ENCODE measurements at regions not wholly inside any gene's neighbourhood (a gene's known extent, or its start where the extent isn't known, plus 50 kb on each side); places are given as distances from the start of the nearest gene placed in this dataset.
"Not testable (repeated sequence)": the region's sequence is repeated elsewhere in the genome, so short reads cannot be mapped to it uniquely, and the experiment has no call there.

DNA sequence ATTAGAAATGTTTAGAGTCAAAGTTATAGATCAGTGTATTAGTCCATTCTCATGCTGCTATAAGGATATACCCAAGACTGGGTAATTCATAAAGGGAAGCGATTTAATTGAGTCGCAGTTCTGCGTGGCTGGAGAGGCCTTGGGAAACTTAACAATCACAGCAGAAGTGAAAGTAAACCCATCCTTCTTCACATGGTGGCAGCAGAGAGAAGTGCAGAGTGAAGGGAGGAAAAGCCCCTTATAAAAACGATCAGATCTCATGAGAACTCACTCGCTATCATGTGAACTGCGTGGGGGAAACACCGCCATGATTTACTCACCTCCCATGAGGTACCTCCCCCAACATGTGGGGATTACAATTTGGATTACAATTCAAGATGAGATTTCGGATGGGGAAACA lies 871.5 kb downstream of the DIPK2A start:
- no peak overlapping the region for H3K27ac ChIP-seq (ENCODE audit: low read length)
- H3K27me3 ChIP-seq (ENCODE audit: insufficient read depth, low read depth, low read length): no peaks in the 10 kb centered on the region
- H3K9ac ChIP-seq (ENCODE audit: low read length): no peak overlapping the region
- H3F3A ChIP-seq (ENCODE audit: insufficient read depth, low read length, poor library complexity, severe bottlenecking): no peaks in the 10 kb centered on the region
- H3K9me2 ChIP-seq (ENCODE audit: insufficient read depth, low read length): no peaks in the 10 kb centered on the region
- no peaks in the 10 kb centered on the region for H4K20me1 ChIP-seq (ENCODE audit: insufficient read depth)
- H3K4me3 ChIP-seq (ENCODE audit: low read length): no peak overlapping the region
- H3K4me2 ChIP-seq (ENCODE audit: low read length): no peak overlapping the region
- H3K9me3 ChIP-seq (ENCODE audit: low read length): no peaks in the 10 kb centered on the region
- H3K36me3 ChIP-seq (ENCODE audit: insufficient read depth, low read length): no peaks in the 10 kb centered on the region
- TF ChIP-seq, protein P1, sequence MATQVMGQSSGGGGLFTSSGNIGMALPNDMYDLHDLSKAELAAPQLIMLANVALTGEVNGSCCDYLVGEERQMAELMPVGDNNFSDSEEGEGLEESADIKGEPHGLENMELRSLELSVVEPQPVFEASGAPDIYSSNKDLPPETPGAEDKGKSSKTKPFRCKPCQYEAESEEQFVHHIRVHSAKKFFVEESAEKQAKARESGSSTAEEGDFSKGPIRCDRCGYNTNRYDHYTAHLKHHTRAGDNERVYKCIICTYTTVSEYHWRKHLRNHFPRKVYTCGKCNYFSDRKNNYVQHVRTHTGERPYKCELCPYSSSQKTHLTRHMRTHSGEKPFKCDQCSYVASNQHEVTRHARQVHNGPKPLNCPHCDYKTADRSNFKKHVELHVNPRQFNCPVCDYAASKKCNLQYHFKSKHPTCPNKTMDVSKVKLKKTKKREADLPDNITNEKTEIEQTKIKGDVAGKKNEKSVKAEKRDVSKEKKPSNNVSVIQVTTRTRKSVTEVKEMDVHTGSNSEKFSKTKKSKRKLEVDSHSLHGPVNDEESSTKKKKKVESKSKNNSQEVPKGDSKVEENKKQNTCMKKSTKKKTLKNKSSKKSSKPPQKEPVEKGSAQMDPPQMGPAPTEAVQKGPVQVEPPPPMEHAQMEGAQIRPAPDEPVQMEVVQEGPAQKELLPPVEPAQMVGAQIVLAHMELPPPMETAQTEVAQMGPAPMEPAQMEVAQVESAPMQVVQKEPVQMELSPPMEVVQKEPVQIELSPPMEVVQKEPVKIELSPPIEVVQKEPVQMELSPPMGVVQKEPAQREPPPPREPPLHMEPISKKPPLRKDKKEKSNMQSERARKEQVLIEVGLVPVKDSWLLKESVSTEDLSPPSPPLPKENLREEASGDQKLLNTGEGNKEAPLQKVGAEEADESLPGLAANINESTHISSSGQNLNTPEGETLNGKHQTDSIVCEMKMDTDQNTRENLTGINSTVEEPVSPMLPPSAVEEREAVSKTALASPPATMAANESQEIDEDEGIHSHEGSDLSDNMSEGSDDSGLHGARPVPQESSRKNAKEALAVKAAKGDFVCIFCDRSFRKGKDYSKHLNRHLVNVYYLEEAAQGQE (IDR thresholded peaks at IDR 0.05; ENCODE audit: borderline replicate concordance): no peak
- TF ChIP-seq RAD21 (conservative IDR thresholded peaks at IDR 0.05) (no peak), EZH2 (IDR thresholded peaks at IDR 0.05; ENCODE audit: borderline replicate concordance, insufficient read depth, low read length, poor library complexity, severe bottlenecking) (no peak), CTCF (IDR thresholded peaks at IDR 0.05; ENCODE audit: poor library complexity, severe bottlenecking) (no peak), SMC3 (conservative IDR thresholded peaks at IDR 0.05; ENCODE audit: poor library complexity) (no peak), EP300 (conservative IDR thresholded peaks at IDR 0.05; ENCODE audit: poor library complexity, severe bottlenecking) (no peak), POLR2AphosphoS5 (IDR thresholded peaks at IDR 0.05) (no peak), MXI1 (conservative IDR thresholded peaks at IDR 0.05; ENCODE audit: poor library complexity, severe bottlenecking) (no peak), TAF1 (IDR thresholded peaks at IDR 0.05; ENCODE audit: low read depth) (no peak)
- no peak overlapping the region for H2AFZ ChIP-seq (ENCODE audit: low read depth, low read length)
- no peaks in the 10 kb centered on the region for H3K79me2 ChIP-seq (replicated peaks; ENCODE audit: insufficient read depth, low read length)

- Histone ChIP-seq H3K36me3 (ENCODE audit: insufficient read depth, low read length) (no peaks in the 10 kb centered on the region), H3K79me2 (replicated peaks; ENCODE audit: insufficient read depth, low read length) (no peaks in the 10 kb centered on the region), H3K27ac (ENCODE audit: low read length) (no peak overlapping the region), H3K4me2 (ENCODE audit: low read length) (no peak overlapping the region), H3K9me3 (ENCODE audit: low read length) (no peaks in the 10 kb centered on the region), H3K4me3 (ENCODE audit: low read length) (no peak overlapping the region), H3F3A (ENCODE audit: insufficient read depth, low read length, poor library complexity, severe bottlenecking) (no peaks in the 10 kb centered on the region), H3K9me2 (ENCODE audit: insufficient read depth, low read length) (no peaks in the 10 kb centered on the region), H2AFZ (ENCODE audit: low read depth, low read length) (no peak overlapping the region), H4K20me1 (ENCODE audit: insufficient read depth) (no peaks in the 10 kb centered on the region), H3K9ac (ENCODE audit: low read length) (no peak overlapping the region), H3K27me3 (ENCODE audit: insufficient read depth, low read depth, low read length) (no peaks in the 10 kb centered on the region)
- TF ChIP-seq, protein P1 (IDR thresholded peaks at IDR 0.05; ENCODE audit: borderline replicate concordance): no peak
- TF ChIP-seq TAF1 (IDR thresholded peaks at IDR 0.05; ENCODE audit: low read depth): no peak
- no peak for TF ChIP-seq EZH2 (IDR thresholded peaks at IDR 0.05; ENCODE audit: borderline replicate concordance, insufficient read depth, low read length, poor library complexity, severe bottlenecking)
- TF ChIP-seq EP300 (conservative IDR thresholded peaks at IDR 0.05; ENCODE audit: poor library complexity, severe bottlenecking): no peak
- no peak for TF ChIP-seq MXI1 (conservative IDR thresholded peaks at IDR 0.05; ENCODE audit: poor library complexity, severe bottlenecking)
Measured at GRCh38 chr3:144852999-144853398, 881.4 kb downstream of the DIPK2A start.

DNA sequence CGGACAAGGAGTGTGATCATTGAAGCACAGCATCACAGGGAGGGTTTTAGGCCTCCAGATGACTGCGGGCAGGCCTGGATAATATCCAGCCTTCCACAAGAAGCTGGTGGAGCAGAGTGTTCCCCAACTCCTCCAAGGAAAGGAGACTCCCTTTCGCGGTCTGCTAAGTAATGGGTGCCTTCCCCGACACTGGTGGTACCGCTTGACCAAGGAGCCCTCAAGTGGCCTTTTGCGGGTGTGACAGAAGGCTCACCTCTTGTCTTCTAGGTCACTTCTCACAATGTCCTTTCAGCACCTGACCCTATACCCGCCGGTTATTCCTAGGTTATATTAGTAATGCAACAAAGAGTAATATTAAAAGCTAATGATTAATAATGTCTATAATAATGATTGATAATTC lies 882.4 kb downstream of the DIPK2A start:
- not testable (repeated sequence) for H3K27ac ChIP-seq (ENCODE audit: low read length); H3K9me2 ChIP-seq (ENCODE audit: insufficient read depth, low read length); H3F3A ChIP-seq (ENCODE audit: insufficient read depth, low read length, poor library complexity, severe bottlenecking); H3K9ac ChIP-seq (ENCODE audit: low read length); H3K36me3 ChIP-seq (ENCODE audit: insufficient read depth, low read length); H3K9me3 ChIP-seq (ENCODE audit: low read length); H2AFZ ChIP-seq (ENCODE audit: low read depth, low read length); H4K20me1 ChIP-seq (ENCODE audit: insufficient read depth); H3K4me2 ChIP-seq (ENCODE audit: low read length); H3K79me2 ChIP-seq (replicated peaks; ENCODE audit: insufficient read depth, low read length); H3K4me3 ChIP-seq (ENCODE audit: low read length); H3K27me3 ChIP-seq (ENCODE audit: insufficient read depth, low read depth, low read length)
